ENCODE measurements at regions not wholly inside any gene's neighbourhood (a gene's known extent, or its start where the extent isn't known, plus 50 kb on each side); places are given as distances from the start of the nearest gene placed in this dataset.

DNA sequence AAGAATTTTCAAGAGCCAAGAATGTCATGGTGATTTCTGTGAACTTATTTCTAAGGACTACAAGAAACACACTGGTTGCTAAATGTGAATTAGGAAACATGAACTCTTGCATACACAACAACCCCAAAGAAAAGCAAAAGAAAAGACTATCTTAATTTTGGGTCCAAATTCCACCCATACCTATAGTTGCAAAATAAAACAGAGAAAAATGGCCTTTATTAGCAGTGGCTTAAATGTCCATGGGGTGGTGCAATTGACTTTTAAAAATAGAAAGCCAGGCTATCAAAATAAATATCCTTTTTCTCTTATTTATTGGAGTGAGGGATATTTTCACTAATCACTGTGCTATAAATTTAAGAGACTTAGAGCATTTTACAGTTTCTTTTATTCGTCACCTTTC lies 80.9 kb upstream of the DPYD start:
- TF ChIP-seq POLR2A (IDR thresholded peaks at IDR 0.05) (no peak), CTCF (IDR thresholded peaks at IDR 0.05) (no peak)

Data from adrenal gland (tissue), 5 donors.